GM12872 (cell line): ENCODE measurements at regions not wholly inside any gene's neighbourhood (a gene's known extent, or its start where the extent isn't known, plus 50 kb on each side); places are given as distances from the start of the nearest gene placed in this dataset.
A peak's percentile ranks its signal among the peaks of the same experiment; 100 is the strongest.

Experiments used
- TF ChIP-seq, protein P1 (sequence below): IDR thresholded peaks from 3 replicates; pipeline ENCODE4 v1.5.1; 2011; ENCODE audit warnings: low read depth, mild to moderate bottlenecking, low read length, moderate library complexity; ENCODE audit not compliant: insufficient read depth

DNA sequence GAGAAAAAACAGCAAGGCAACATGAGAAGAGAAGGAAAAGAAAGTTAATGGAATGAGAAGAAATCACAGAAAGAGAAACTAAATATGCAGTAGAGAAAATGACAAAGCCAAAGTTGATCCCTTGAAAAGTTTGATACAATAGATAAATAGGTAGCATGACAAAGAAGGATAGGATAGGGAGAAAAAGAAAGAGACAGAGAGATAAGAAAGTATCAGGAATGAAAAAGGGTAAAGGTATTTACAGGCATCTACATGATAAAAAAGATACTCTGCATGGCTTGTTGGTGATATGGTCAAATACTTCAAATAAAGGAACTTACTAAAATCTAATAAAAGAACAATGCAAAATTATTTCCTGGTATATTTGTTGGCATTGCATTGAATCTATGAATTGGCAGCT is 185.5 kb upstream of the TECRL start:
- TF ChIP-seq, protein P1, sequence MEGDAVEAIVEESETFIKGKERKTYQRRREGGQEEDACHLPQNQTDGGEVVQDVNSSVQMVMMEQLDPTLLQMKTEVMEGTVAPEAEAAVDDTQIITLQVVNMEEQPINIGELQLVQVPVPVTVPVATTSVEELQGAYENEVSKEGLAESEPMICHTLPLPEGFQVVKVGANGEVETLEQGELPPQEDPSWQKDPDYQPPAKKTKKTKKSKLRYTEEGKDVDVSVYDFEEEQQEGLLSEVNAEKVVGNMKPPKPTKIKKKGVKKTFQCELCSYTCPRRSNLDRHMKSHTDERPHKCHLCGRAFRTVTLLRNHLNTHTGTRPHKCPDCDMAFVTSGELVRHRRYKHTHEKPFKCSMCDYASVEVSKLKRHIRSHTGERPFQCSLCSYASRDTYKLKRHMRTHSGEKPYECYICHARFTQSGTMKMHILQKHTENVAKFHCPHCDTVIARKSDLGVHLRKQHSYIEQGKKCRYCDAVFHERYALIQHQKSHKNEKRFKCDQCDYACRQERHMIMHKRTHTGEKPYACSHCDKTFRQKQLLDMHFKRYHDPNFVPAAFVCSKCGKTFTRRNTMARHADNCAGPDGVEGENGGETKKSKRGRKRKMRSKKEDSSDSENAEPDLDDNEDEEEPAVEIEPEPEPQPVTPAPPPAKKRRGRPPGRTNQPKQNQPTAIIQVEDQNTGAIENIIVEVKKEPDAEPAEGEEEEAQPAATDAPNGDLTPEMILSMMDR: no peak

- TF ChIP-seq, protein P1: no peak
Measured at GRCh38 chr4:64588507-64588906, 179.3 kb upstream of the TECRL start.

GRCh38 chr4:64584981-64585557 is 175.8 kb upstream of the TECRL start:
- TF ChIP-seq, protein P1: peak; percentile 45

DNA sequence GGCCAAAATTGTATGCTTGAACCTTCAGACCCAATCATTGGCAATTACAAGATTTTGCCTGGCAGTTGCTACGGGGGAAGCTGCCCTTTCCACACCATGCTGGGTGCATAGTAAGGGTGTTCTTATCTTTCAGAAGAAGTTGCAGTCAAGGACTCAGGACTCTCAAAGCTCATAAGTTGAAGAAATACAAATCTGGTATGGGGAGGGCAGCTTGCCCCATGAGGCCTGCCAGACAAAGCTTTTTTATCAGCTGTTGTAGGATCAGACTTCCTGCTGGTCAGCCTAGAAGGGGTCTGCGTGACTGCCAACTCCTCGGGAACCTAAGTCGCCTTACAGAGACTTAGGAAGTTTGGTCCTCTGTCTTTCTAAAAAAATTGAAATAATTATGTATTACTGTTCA is 174.9 kb upstream of the TECRL start:
- TF ChIP-seq, protein P1: no peak

DNA sequence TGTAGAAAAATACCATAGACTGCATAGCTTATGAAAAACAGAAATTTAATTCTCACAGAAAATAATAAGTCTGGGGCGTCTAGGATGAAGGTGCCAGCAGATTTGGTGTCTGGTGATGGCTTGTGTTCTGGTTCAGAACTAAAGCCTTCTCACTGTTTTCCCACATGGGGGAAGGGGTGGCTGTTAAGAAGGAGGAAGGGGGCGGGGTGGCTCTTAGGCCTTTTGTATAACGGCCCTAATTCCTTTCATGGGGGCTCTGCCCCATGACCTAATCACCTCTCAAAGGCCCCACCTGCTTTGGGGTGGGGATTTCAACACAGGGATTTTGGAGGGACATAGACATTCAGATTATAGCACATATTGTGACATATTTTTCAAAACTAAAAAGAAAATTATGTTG is 173.2 kb upstream of the TECRL start:
- TF ChIP-seq, protein P1: no peak

GRCh38 chr4:64581422-64581821 is 172.2 kb upstream of the TECRL start:
- TF ChIP-seq, protein P1: no peak

GRCh38 chr4:64564126-64564525 is 154.9 kb upstream of the TECRL start:
- TF ChIP-seq, protein P1: no peak

- TF ChIP-seq, protein P1: no peak
Measured at GRCh38 chr4:64559571-64559970, 150.3 kb upstream of the TECRL start.
